Panc1 (cell line): ENCODE measurements at regions not wholly inside any gene's neighbourhood (a gene's known extent, or its start where the extent isn't known, plus 50 kb on each side); places are given as distances from the start of the nearest gene placed in this dataset.

Experiments used
- ATAC-seq: fragments of 200-7000 bp; cut with Tn5 transposase; 2 replicates; pipeline ENCODE4 v1.9.1; 2020; ENCODE audit warnings: mild to moderate bottlenecking, moderate library complexity
- BruUV-seq: library from RNA; stranded (reverse); fragments of 400-500 nt; replicated peaks from 2 replicates; lab custom pipeline; 2021; lab: Mats Ljungman, UMichigan
- CTCF ChIA-PET: fragments of 300-600 bp; sonication (Branson Sonifier 250); formaldehyde crosslinking; loops from one replicate; lab custom pipeline; 2022; ENCODE audit warnings: antibody characterized with exemption; lab: Charles Lee
- POLR2A ChIA-PET: fragments of 300-600 bp; sonication (Branson Sonifier 250); formaldehyde crosslinking; loops from one replicate; lab custom pipeline; 2022; ENCODE audit warnings: antibody characterized with exemption; lab: Charles Lee
- DNase-seq: peaks from one replicate; pipeline ENCODE4 v3.0.0-alpha.2; 2010; ENCODE audit warnings: low read depth, low spot score
- H3K27ac ChIP-seq: 2 replicates; pipeline ENCODE4 v1.5.1; 2011; ENCODE audit warnings: mild to moderate bottlenecking, low read length, inconsistent platforms
- H3K27me3 ChIP-seq: fragments of 200-500 bp; sonication (Bioruptor generic); 2 replicates; pipeline ENCODE4 v1.6.0; 2014; ENCODE audit warnings: low read length, inconsistent platforms; ENCODE audit not compliant: control insufficient read depth, insufficient read depth
- H3K36me3 ChIP-seq: fragments of 200-500 bp; sonication (Bioruptor generic); 2 replicates; pipeline ENCODE4 v1.5.1; 2014; ENCODE audit warnings: inconsistent platforms, mild to moderate bottlenecking, low read length, moderate library complexity; ENCODE audit not compliant: control insufficient read depth, insufficient read depth
- H3K4me1 ChIP-seq: 2 replicates; pipeline ENCODE4 v1.5.1; 2011; ENCODE audit warnings: inconsistent platforms, mild to moderate bottlenecking, low read length, moderate library complexity; ENCODE audit not compliant: control insufficient read depth, insufficient read depth
- H3K4me3 ChIP-seq, 2 experiments: 2 replicates each; pipeline ENCODE4 v1.5.1; 2011 to 2012; ENCODE audit warnings: low read depth in 2 of 2, low read length in 2 of 2, mild to moderate bottlenecking in 2 of 2, inconsistent platforms in 1 of 2, moderate library complexity in 1 of 2
- H3K9me3 ChIP-seq: fragments of 200-500 bp; sonication (Bioruptor generic); 2 replicates; pipeline ENCODE4 v1.5.1; 2014; ENCODE audit warnings: low read depth, mild to moderate bottlenecking, inconsistent platforms, low read length, moderate library complexity; ENCODE audit not compliant: control insufficient read depth, insufficient read depth
- POLR2AphosphoS5 ChIP-seq: IDR thresholded peaks from 2 replicates; pipeline ENCODE4 v1.6.1; 2012; ENCODE audit warnings: mild to moderate bottlenecking, low read depth, low read length, moderate library complexity
- SIN3A ChIP-seq: IDR thresholded peaks from 2 replicates; pipeline ENCODE4 v1.6.1; 2012; ENCODE audit warnings: low read depth, mild to moderate bottlenecking, low read length, moderate library complexity, borderline replicate concordance; ENCODE audit not compliant: insufficient read depth
- TCF7L2 ChIP-seq: IDR thresholded peaks from 2 replicates; pipeline ENCODE4 v1.6.1; 2011; ENCODE audit warnings: mild to moderate bottlenecking, low read depth, low read length, inconsistent platforms
- in situ Hi-C: cut with HindIII; loops from 2 replicates; pipeline ENCODE4 v1.10.0; 2016; ENCODE audit warnings: low sequenced_read_pairs, low pct_unique_long_range_greater_than_20kb
- intact Hi-C: fragments of 100-400 bp; cut with micrococcal nuclease; formaldehyde crosslinking; loops from one replicate; pipeline ENCODE4 v1.10.0; 2022; ENCODE audit not compliant: unreplicated experiment
- TF ChIP-seq, protein P1 (sequence below), 2 experiments: IDR thresholded peaks; 2 replicates each; pipeline ENCODE4 v1.6.1; 2011 to 2012; ENCODE audit warnings: low read depth in 2 of 2, control low read depth in 1 of 2, low read length in 1 of 2, mild to moderate bottlenecking in 1 of 2, moderate library complexity in 1 of 2; ENCODE audit not compliant: insufficient read depth in 1 of 2
- TF ChIP-seq, protein P2 (sequence below): fragments of 450-650 bp; IDR thresholded peaks from 2 replicates; pipeline ENCODE4 v1.5.1; 2017; ENCODE audit warnings: mild to moderate bottlenecking

DNA sequence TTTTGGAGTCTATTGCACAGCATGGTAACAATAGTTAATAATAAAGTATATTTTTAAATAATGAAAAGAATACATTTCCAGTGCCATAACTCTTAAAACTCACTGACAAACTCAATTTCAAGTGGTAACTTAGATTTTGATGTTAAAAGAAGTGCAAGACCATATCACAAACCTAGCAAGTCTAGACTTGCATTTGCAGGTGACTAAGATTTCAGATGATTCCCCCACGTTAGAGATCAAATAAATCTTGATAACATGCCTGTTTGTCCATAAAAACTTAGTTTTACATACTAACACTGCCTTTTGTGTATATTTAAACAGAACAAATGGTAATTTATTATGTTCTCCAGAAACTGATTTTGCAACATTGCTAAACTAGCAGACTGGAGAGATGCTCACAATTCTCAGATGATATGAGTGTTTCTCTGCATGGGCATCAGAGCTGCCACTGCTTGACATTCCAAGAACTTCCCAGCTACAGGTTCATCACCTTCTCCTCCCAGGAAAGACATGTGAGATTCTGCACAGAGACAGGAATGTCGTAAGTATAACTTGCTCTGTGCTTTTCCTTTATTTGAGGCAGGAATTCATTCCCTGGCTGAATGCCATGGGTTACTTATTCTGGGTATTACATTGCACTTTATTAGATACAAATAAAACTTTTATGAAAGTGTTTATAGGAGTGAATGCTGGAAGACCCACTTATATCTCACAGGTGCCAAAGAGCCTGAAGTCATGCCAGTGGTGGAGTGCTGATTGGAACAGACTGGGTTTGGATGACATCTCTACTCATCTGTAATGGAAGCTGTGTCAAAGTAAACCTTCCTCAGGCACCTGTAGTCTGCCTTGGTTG lies 160.2 kb upstream of the FOXA2 start:
- intact Hi-C loops: no loop called here
- Histone ChIP-seq H3K27me3 (no peaks in the 10 kb centered on the region), H3K36me3 (no peaks in the 10 kb centered on the region), H3K27ac (no peak overlapping the region), H3K9me3 (no peaks in the 10 kb centered on the region), H3K4me3 (no peak overlapping the region), H3K4me1 (no peaks in the 10 kb centered on the region)
- in situ Hi-C loops: no loop called here
- BruUV-seq: no TSS peak
- CTCF ChIA-PET: no interaction called here
- DNase-seq (no peak), ATAC-seq (no peak)
- POLR2A ChIA-PET: no interaction called here
- no peak for TF ChIP-seq SIN3A
- TF ChIP-seq POLR2AphosphoS5: no peak
- TF ChIP-seq, protein P1, sequence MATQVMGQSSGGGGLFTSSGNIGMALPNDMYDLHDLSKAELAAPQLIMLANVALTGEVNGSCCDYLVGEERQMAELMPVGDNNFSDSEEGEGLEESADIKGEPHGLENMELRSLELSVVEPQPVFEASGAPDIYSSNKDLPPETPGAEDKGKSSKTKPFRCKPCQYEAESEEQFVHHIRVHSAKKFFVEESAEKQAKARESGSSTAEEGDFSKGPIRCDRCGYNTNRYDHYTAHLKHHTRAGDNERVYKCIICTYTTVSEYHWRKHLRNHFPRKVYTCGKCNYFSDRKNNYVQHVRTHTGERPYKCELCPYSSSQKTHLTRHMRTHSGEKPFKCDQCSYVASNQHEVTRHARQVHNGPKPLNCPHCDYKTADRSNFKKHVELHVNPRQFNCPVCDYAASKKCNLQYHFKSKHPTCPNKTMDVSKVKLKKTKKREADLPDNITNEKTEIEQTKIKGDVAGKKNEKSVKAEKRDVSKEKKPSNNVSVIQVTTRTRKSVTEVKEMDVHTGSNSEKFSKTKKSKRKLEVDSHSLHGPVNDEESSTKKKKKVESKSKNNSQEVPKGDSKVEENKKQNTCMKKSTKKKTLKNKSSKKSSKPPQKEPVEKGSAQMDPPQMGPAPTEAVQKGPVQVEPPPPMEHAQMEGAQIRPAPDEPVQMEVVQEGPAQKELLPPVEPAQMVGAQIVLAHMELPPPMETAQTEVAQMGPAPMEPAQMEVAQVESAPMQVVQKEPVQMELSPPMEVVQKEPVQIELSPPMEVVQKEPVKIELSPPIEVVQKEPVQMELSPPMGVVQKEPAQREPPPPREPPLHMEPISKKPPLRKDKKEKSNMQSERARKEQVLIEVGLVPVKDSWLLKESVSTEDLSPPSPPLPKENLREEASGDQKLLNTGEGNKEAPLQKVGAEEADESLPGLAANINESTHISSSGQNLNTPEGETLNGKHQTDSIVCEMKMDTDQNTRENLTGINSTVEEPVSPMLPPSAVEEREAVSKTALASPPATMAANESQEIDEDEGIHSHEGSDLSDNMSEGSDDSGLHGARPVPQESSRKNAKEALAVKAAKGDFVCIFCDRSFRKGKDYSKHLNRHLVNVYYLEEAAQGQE (IDR thresholded peaks at IDR 0.05; ENCODE audit: insufficient read depth in 1 of 2, low read depth in 2 of 2, low read length in 1 of 2): no peak
- TF ChIP-seq, protein P2, sequence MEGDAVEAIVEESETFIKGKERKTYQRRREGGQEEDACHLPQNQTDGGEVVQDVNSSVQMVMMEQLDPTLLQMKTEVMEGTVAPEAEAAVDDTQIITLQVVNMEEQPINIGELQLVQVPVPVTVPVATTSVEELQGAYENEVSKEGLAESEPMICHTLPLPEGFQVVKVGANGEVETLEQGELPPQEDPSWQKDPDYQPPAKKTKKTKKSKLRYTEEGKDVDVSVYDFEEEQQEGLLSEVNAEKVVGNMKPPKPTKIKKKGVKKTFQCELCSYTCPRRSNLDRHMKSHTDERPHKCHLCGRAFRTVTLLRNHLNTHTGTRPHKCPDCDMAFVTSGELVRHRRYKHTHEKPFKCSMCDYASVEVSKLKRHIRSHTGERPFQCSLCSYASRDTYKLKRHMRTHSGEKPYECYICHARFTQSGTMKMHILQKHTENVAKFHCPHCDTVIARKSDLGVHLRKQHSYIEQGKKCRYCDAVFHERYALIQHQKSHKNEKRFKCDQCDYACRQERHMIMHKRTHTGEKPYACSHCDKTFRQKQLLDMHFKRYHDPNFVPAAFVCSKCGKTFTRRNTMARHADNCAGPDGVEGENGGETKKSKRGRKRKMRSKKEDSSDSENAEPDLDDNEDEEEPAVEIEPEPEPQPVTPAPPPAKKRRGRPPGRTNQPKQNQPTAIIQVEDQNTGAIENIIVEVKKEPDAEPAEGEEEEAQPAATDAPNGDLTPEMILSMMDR: no peak
- no peak for TF ChIP-seq TCF7L2

DNA sequence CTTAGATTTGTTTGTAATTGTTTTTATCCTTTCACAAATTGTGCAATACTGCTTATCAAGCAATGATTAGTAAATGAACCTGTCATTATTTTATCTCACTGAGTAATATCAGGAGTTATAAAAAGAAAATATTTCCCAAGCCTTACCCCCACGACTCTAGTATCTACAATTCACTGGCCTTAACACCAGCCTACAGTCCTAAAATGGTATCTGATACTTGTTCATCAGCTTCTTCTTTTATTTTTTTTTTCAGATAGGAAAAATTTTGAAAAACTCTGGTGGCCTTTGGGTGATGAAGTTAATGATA lies 160.8 kb upstream of the FOXA2 start:
- Histone ChIP-seq H3K27ac (no peak overlapping the region), H3K9me3 (no peaks in the 10 kb centered on the region), H3K27me3 (no peaks in the 10 kb centered on the region), H3K4me3 (no peak overlapping the region), H3K4me1 (no peaks in the 10 kb centered on the region), H3K36me3 (no peaks in the 10 kb centered on the region)
- intact Hi-C loops: no loop called here
- ATAC-seq (no peak), DNase-seq (no peak)
- BruUV-seq: no TSS peak
- in situ Hi-C loops: no loop called here
- POLR2A ChIA-PET: no interaction called here
- TF ChIP-seq, protein P2: no peak
- TF ChIP-seq TCF7L2 (no peak), SIN3A (no peak), POLR2AphosphoS5 (no peak)
- TF ChIP-seq, protein P1 (IDR thresholded peaks at IDR 0.05; ENCODE audit: insufficient read depth in 1 of 2, low read depth in 2 of 2, low read length in 1 of 2): no peak
- CTCF ChIA-PET: no interaction called here
